ENCODE measurements at regions not wholly inside any gene's neighbourhood (a gene's known extent, or its start where the extent isn't known, plus 50 kb on each side); places are given as distances from the start of the nearest gene placed in this dataset.
"Not testable (repeated sequence)": the region's sequence is repeated elsewhere in the genome, so short reads cannot be mapped to it uniquely, and the experiment has no call there.

- not testable (repeated sequence) for DNase-seq (ENCODE audit: low spot score)
These were observed 367.5 kb upstream of the SFSWAP start for GRCh38 chr12:131343436-131343835.

GRCh38 chr12:131344715-131345520 lies 366.0 kb upstream of the SFSWAP start:
- not testable (repeated sequence) for DNase-seq (ENCODE audit: low spot score)

- no peak for DNase-seq (ENCODE audit: low spot score)
These were observed 365.1 kb upstream of the SFSWAP start for GRCh38 chr12:131345521-131346436.

GRCh38 chr12:131346555-131347344 lies 364.1 kb upstream of the SFSWAP start:
- DNase-seq (ENCODE audit: low spot score) = no peak

- no peak for DNase-seq (ENCODE audit: low spot score)
These were observed 363.6 kb upstream of the SFSWAP start for GRCh38 chr12:131347345-131347714.

GRCh38 chr12:131347732-131348131 lies 363.2 kb upstream of the SFSWAP start:
- DNase-seq (ENCODE audit: low spot score) = no peak

- no peak for DNase-seq (ENCODE audit: low spot score)
These were observed 362.7 kb upstream of the SFSWAP start for GRCh38 chr12:131348231-131348630.

GRCh38 chr12:131348646-131349045 lies 362.2 kb upstream of the SFSWAP start:
- no peak for DNase-seq (ENCODE audit: low spot score)

GRCh38 chr12:131349397-131350127 lies 361.3 kb upstream of the SFSWAP start:
- no peak for DNase-seq (ENCODE audit: low spot score)

- no peak for DNase-seq (ENCODE audit: low spot score)
These were observed 360.0 kb upstream of the SFSWAP start for GRCh38 chr12:131350943-131351318.

GRCh38 chr12:131351319-131352028 lies 359.4 kb upstream of the SFSWAP start:
- DNase-seq (ENCODE audit: low spot score) = no peak

GRCh38 chr12:131352296-131352900 lies 358.5 kb upstream of the SFSWAP start:
- no peak for DNase-seq (ENCODE audit: low spot score)

- no peak for DNase-seq (ENCODE audit: low spot score)
These were observed 357.5 kb upstream of the SFSWAP start for GRCh38 chr12:131353376-131353775.

GRCh38 chr12:131353826-131354225 lies 357.1 kb upstream of the SFSWAP start:
- no peak for DNase-seq (ENCODE audit: low spot score)

- no peak for DNase-seq (ENCODE audit: low spot score)
These were observed 355.3 kb upstream of the SFSWAP start for GRCh38 chr12:131355361-131356245.

- DNase-seq (ENCODE audit: low spot score) = no peak
These were observed 354.3 kb upstream of the SFSWAP start for GRCh38 chr12:131356485-131357184.

- no peak for DNase-seq (ENCODE audit: low spot score)
These were observed 353.6 kb upstream of the SFSWAP start for GRCh38 chr12:131357185-131357747.

- no peak for DNase-seq (ENCODE audit: low spot score)
These were observed 353.0 kb upstream of the SFSWAP start for GRCh38 chr12:131357920-131358319.

Data from AG20443 (cell line).